Loucy (cell line): ENCODE measurements at regions not wholly inside any gene's neighbourhood (a gene's known extent, or its start where the extent isn't known, plus 50 kb on each side); places are given as distances from the start of the nearest gene placed in this dataset.

Source experiments
- H2AFZ ChIP-seq: fragments of 200-600 bp; sonication (generic); 2 replicates; pipeline ENCODE4 v1.6.0; 2016; ENCODE audit warnings: antibody characterized with exemption, mild to moderate bottlenecking, low read length, moderate library complexity
- H3F3A ChIP-seq: fragments of 200-600 bp; 2 replicates; pipeline ENCODE4 v1.6.0; 2016; ENCODE audit warnings: antibody characterized with exemption, low read depth, mild to moderate bottlenecking
- H3K27me3 ChIP-seq: fragments of 200-600 bp; sonication (generic); 2 replicates; pipeline ENCODE4 v1.6.1; 2014; ENCODE audit warnings: low read length, mild to moderate bottlenecking; ENCODE audit not compliant: insufficient read depth, poor library complexity, severe bottlenecking
- H3K36me3 ChIP-seq: fragments of 200-600 bp; sonication (generic); 2 replicates; pipeline ENCODE4 v1.6.1; 2016; ENCODE audit warnings: low read length; ENCODE audit not compliant: insufficient read depth
- H3K4me1 ChIP-seq: fragments of 200-600 bp; sonication (generic); 2 replicates; pipeline ENCODE4 v1.5.1; 2014; ENCODE audit warnings: low read length, mild to moderate bottlenecking; ENCODE audit not compliant: insufficient read depth, poor library complexity, severe bottlenecking
- H3K4me2 ChIP-seq: fragments of 200-600 bp; sonication (generic); 2 replicates; pipeline ENCODE4 v1.6.0; 2014; ENCODE audit warnings: antibody characterized with exemption, low read length, low read depth, mild to moderate bottlenecking; ENCODE audit not compliant: poor library complexity, severe bottlenecking
- H3K4me3 ChIP-seq: fragments of 200-600 bp; sonication (generic); 2 replicates; pipeline ENCODE4 v1.5.1; 2014; ENCODE audit warnings: low read length, mild to moderate bottlenecking, mixed read lengths; ENCODE audit not compliant: poor library complexity, severe bottlenecking
- H3K79me2 ChIP-seq: fragments of 200-600 bp; sonication (generic); 2 replicates; pipeline ENCODE4 v1.6.1; 2014; ENCODE audit warnings: low read length; ENCODE audit not compliant: insufficient read depth
- H3K9ac ChIP-seq: fragments of 200-600 bp; sonication (generic); 2 replicates; pipeline ENCODE4 v1.6.0; 2014; ENCODE audit warnings: mild to moderate bottlenecking, low read depth, low read length, moderate library complexity; ENCODE audit not compliant: poor library complexity, severe bottlenecking
- H3K9me2 ChIP-seq: fragments of 200-600 bp; sonication (generic); replicated peaks from 2 replicates; pipeline ENCODE4 v1.6.1; 2016; ENCODE audit warnings: low read depth, low read length, mixed read lengths
- H3K9me3 ChIP-seq: fragments of 200-600 bp; sonication (generic); 2 replicates; pipeline ENCODE4 v1.6.1; 2014; ENCODE audit warnings: mild to moderate bottlenecking, antibody characterized with exemption, low read length, low read depth; ENCODE audit not compliant: insufficient read depth
- H4K20me1 ChIP-seq: fragments of 200-600 bp; sonication (generic); 2 replicates; pipeline ENCODE4 v1.6.0; 2014; ENCODE audit warnings: antibody characterized with exemption, low read length, mild to moderate bottlenecking; ENCODE audit not compliant: insufficient read depth, poor library complexity, severe bottlenecking
- CTCF ChIP-seq: fragments of 200-600 bp; sonication (generic); conservative IDR thresholded peaks from 2 replicates; pipeline ENCODE4 v1.5.1; 2014; ENCODE audit warnings: mild to moderate bottlenecking, antibody characterized with exemption, low read length
- EZH2phosphoT487 ChIP-seq: fragments of 200-600 bp; IDR thresholded peaks from 2 replicates; pipeline ENCODE4 v1.6.1; 2018; ENCODE audit warnings: antibody characterized with exemption, mild to moderate bottlenecking, moderate library complexity, borderline replicate concordance

DNA sequence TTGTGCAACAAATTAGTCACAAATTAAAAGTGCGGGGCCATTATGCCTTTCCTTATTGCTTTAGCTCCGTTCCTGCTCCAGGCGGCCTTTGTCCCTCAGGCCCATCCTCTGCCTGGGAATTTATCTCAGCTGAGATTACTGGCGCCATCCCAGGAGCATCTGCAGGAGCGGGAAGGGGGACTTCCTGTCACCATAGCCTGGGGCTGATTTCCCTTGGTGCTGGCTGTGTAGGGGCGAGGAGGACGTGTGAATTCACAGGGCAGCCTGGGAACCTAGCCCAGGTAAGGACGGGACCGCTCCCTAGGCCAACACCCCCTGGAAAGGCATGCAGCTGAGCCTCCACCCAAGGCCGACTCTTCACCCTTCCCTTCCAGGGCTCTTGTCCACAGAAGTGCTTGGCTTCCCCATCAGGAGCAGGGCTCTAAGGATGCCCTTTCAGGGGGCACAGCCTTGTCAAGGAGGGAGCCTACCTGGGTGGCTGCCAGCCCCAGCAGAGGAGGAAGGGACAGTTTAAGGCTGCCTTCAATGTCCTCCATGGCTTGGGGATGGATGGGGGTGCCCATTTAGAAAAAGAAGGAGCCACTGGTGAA, 72.6 kb upstream of the NKX1-1 start:
- no peaks in the 10 kb centered on the region for H3K79me2 ChIP-seq
- H3K27me3 ChIP-seq: no peaks in the 10 kb centered on the region
- H2AFZ ChIP-seq: no peak overlapping the region
- H3K36me3 ChIP-seq: no peaks in the 10 kb centered on the region
- peaks cover 13% of the 10 kb centered on the region; the same call in 1 of the 2 replicates for H3K9me3 ChIP-seq
- no peak overlapping the region for H3K4me2 ChIP-seq
- no peaks in the 10 kb centered on the region for H3F3A ChIP-seq
- H3K9ac ChIP-seq: no peak overlapping the region
- H3K4me3 ChIP-seq: no peak overlapping the region
- H3K4me1 ChIP-seq: no peaks in the 10 kb centered on the region
- no peaks in the 10 kb centered on the region for H3K9me2 ChIP-seq
- no peak for TF ChIP-seq EZH2phosphoT487
- TF ChIP-seq CTCF: no peak
- no peaks in the 10 kb centered on the region for H4K20me1 ChIP-seq

- Histone ChIP-seq H3K4me3 (no peak overlapping the region), H3K79me2 (no peaks in the 10 kb centered on the region), H3F3A (no peaks in the 10 kb centered on the region), H3K4me2 (no peak overlapping the region), H3K9me2 (no peaks in the 10 kb centered on the region), H4K20me1 (no peaks in the 10 kb centered on the region), H3K9ac (no peak overlapping the region), H3K4me1 (no peaks in the 10 kb centered on the region), H2AFZ (no peak overlapping the region), H3K27me3 (no peaks in the 10 kb centered on the region), H3K36me3 (no peaks in the 10 kb centered on the region), H3K9me3 (peaks cover 13% of the 10 kb centered on the region; the same call in 1 of the 2 replicates)
- TF ChIP-seq EZH2phosphoT487: no peak
- no peak for TF ChIP-seq CTCF
Measured at GRCh38 chr4:1477045-1477840, 71.0 kb upstream of the NKX1-1 start.

DNA sequence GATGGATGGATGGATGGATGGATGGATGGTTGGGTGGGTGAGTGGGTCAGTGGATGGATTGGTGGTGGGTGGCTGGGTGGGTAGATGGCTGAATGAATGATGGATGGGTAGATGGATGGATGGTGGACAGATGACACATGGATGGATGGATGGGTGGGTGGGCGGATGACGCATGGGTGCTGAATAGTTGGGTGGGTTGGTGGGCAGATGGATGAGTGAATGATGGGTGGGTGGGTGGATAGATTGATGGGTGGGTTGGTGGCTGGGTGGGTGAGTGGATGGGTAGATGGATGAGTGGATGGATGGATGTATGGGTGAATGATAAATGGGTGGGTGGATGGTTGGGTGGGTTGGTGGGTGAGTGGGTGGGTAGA, 69.9 kb upstream of the NKX1-1 start:
- H3K27me3 ChIP-seq: no peaks in the 10 kb centered on the region
- TF ChIP-seq EZH2phosphoT487 (no peak), CTCF (no peak)
- H3K79me2 ChIP-seq: no peaks in the 10 kb centered on the region
- no peak overlapping the region for H3K9ac ChIP-seq
- peaks cover 13% of the 10 kb centered on the region; the same call in 1 of the 2 replicates for H3K9me3 ChIP-seq
- H2AFZ ChIP-seq: no peak overlapping the region
- no peaks in the 10 kb centered on the region for H3K9me2 ChIP-seq
- H3F3A ChIP-seq: no peaks in the 10 kb centered on the region
- no peaks in the 10 kb centered on the region for H3K4me1 ChIP-seq
- H3K36me3 ChIP-seq: no peaks in the 10 kb centered on the region
- no peak overlapping the region for H3K4me3 ChIP-seq
- H3K4me2 ChIP-seq: no peak overlapping the region
- no peaks in the 10 kb centered on the region for H4K20me1 ChIP-seq
